ENCODE measurements at regions not wholly inside any gene's neighbourhood (a gene's known extent, or its start where the extent isn't known, plus 50 kb on each side); places are given as distances from the start of the nearest gene placed in this dataset.

DNA sequence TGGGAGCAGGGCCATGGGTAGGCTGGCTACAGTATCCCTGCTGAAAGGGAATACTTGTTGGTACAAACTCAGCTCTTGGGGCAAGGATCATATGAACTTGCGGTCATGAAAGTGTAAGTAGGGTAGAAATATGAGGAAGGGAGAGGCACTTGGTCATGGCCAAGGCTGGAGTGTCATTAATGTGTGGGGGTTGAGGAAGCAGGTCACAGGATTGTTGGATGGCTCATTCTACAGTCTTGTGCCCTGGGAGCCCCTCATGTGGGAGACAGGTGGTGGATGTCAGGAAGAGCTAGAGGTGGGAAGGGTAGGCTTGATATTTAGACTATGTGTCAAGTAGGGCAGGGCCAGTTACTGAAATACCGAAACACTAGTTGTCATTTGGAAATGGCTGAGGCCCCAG, 95.5 kb downstream of the RRM1 start:
- no peak for TF ChIP-seq CTCF (IDR thresholded peaks at IDR 0.05; ENCODE audit: insufficient read depth, low read length, missing control alignments)
- POLR2A ChIA-PET: no interaction called here
- DNase-seq (ENCODE audit: low read depth, low spot score): no peak
- H3K4me3 ChIP-seq (ENCODE audit: low read depth, low read length): no peak overlapping the region
- CTCF ChIA-PET: interaction anchor here (2.9 kb wide), 1 partner anchor 303 kb away, joined by 16 read pairs; no protein-coding TSS in a partner anchor

Data from AG04449 (cell line).